AG09319 (cell line): ENCODE measurements at regions not wholly inside any gene's neighbourhood (a gene's known extent, or its start where the extent isn't known, plus 50 kb on each side); places are given as distances from the start of the nearest gene placed in this dataset.

ENCODE experiments used
- DNase-seq: peaks from one replicate; pipeline ENCODE4 v3.0.0-alpha.2; 2010; ENCODE audit warnings: low read depth; ENCODE audit errors: extremely low read depth
- CTCF ChIP-seq: IDR thresholded peaks from 2 replicates; pipeline ENCODE4 v1.5.1; 2011; ENCODE audit warnings: low read depth, mild to moderate bottlenecking, inconsistent platforms, low read length, moderate library complexity

- no peak for TF ChIP-seq CTCF
- DNase-seq = no peak
These were observed 71.6 kb upstream of the FSTL4 start for GRCh38 chr5:133683646-133684596.

GRCh38 chr5:133682451-133682850, 70.1 kb upstream of the FSTL4 start:
- no peak for DNase-seq
- TF ChIP-seq CTCF = no peak

GRCh38 chr5:133681896-133682295, 69.6 kb upstream of the FSTL4 start:
- DNase-seq = no peak
- no peak for TF ChIP-seq CTCF

GRCh38 chr5:133680830-133681565, 68.7 kb upstream of the FSTL4 start:
- TF ChIP-seq CTCF = no peak
- no peak for DNase-seq

GRCh38 chr5:133679534-133679933, 67.2 kb upstream of the FSTL4 start:
- no peak for TF ChIP-seq CTCF
- DNase-seq = no peak

GRCh38 chr5:133675376-133676154, 63.2 kb upstream of the FSTL4 start:
- no peak for TF ChIP-seq CTCF
- no peak for DNase-seq
